MM.1S (cell line): ENCODE measurements at regions not wholly inside any gene's neighbourhood (a gene's known extent, or its start where the extent isn't known, plus 50 kb on each side); places are given as distances from the start of the nearest gene placed in this dataset.
"Not testable (repeated sequence)": the region's sequence is repeated elsewhere in the genome, so short reads cannot be mapped to it uniquely, and the experiment has no call there.

ENCODE experiments used
- DNase-seq: peaks from one replicate; pipeline ENCODE4 v3.0.0-alpha.2; 2015
- H2AFZ ChIP-seq: fragments of 300-600 bp; sonication (generic); 2 replicates; pipeline ENCODE4 v1.6.0; 2016; ENCODE audit warnings: antibody characterized with exemption, low read length
- H3F3A ChIP-seq: fragments of 300-600 bp; sonication (generic); 2 replicates; pipeline ENCODE4 v1.6.1; 2016; ENCODE audit warnings: mild to moderate bottlenecking, antibody characterized with exemption, low read length, moderate library complexity, mixed read lengths; ENCODE audit not compliant: insufficient read depth
- H3K27ac ChIP-seq: fragments of 300-600 bp; sonication (generic); 2 replicates; pipeline ENCODE4 v1.5.1; 2016; ENCODE audit warnings: mild to moderate bottlenecking, low read length
- H3K27me3 ChIP-seq: fragments of 300-600 bp; sonication (generic); replicated peaks from 2 replicates; pipeline ENCODE4 v1.6.0; 2016; ENCODE audit warnings: low read length; ENCODE audit not compliant: insufficient read depth
- H3K36me3 ChIP-seq: fragments of 300-600 bp; sonication (generic); replicated peaks from 2 replicates; pipeline ENCODE4 v1.6.1; 2016; ENCODE audit warnings: mild to moderate bottlenecking, low read length, mixed read lengths; ENCODE audit not compliant: insufficient read depth
- H3K4me1 ChIP-seq: fragments of 300-600 bp; sonication (generic); 2 replicates; pipeline ENCODE4 v1.6.1; 2016; ENCODE audit warnings: low read length, mixed read lengths
- H3K4me2 ChIP-seq: fragments of 300-600 bp; sonication (generic); 2 replicates; pipeline ENCODE4 v1.6.0; 2016; ENCODE audit warnings: low read depth, low read length
- H3K4me3 ChIP-seq: fragments of 300-600 bp; sonication (generic); 2 replicates; pipeline ENCODE4 v1.5.1; 2016; ENCODE audit warnings: low read length, mixed read lengths
- H3K79me2 ChIP-seq: fragments of 300-600 bp; sonication (generic); 2 replicates; pipeline ENCODE4 v1.6.1; 2016; ENCODE audit warnings: mixed run types, low read length, mixed read lengths
- H3K9ac ChIP-seq: fragments of 300-600 bp; sonication (generic); 2 replicates; pipeline ENCODE4 v1.6.1; 2016; ENCODE audit warnings: low read length, mixed read lengths
- H3K9me2 ChIP-seq: fragments of 300-600 bp; sonication (generic); replicated peaks from 2 replicates; pipeline ENCODE4 v1.6.1; 2016; ENCODE audit warnings: mild to moderate bottlenecking, low read length, mixed read lengths; ENCODE audit not compliant: insufficient read depth
- H3K9me3 ChIP-seq: fragments of 300-600 bp; sonication (generic); replicated peaks from 2 replicates; pipeline ENCODE4 v1.6.1; 2016; ENCODE audit warnings: mild to moderate bottlenecking, low read length, mixed read lengths; ENCODE audit not compliant: insufficient read depth
- H4K20me1 ChIP-seq: fragments of 300-600 bp; sonication (generic); 2 replicates; pipeline ENCODE4 v1.6.1; 2016; ENCODE audit warnings: mild to moderate bottlenecking, low read length, moderate library complexity, mixed read lengths; ENCODE audit not compliant: insufficient read depth
- CTCF ChIP-seq: fragments of 300-600 bp; sonication (generic); IDR thresholded peaks from 2 replicates; pipeline ENCODE4 v1.5.1; 2016; ENCODE audit warnings: antibody characterized with exemption, low read length, mixed read lengths
- EZH2 ChIP-seq: fragments of 300-600 bp; sonication (generic); optimal IDR thresholded peaks from 2 replicates; pipeline ENCODE3; 2017; ENCODE audit warnings: low read depth, mild to moderate bottlenecking, antibody characterized with exemption, low read length, mixed read lengths
- EZH2phosphoT487 ChIP-seq: fragments of 300-600 bp; sonication (generic); IDR thresholded peaks from 2 replicates; pipeline ENCODE4 v1.6.1; 2018; ENCODE audit warnings: antibody characterized with exemption, low read length

DNA sequence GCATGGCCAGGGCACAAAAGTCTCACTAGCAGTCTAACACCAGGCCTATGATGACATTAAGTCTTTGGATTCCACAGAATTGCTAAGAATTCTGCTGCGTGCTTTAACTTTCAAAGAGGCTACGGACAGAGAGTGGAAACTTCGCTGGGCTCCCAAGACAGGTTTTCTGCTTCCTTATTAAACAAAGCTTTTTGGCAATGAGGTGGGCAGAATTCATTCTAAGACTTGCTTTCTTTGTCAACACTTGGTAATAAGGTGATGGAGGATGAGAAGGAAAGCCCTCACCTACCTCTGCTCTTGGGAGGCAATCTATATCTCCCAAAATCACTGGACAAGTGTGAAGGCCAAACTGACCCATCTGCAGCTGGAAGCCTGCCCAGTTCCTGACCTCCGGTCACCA lies 231.9 kb downstream of the ATPSCKMT start:
- Histone ChIP-seq H3F3A (no peaks in the 10 kb centered on the region), H3K27ac (no peak overlapping the region), H4K20me1 (no peaks in the 10 kb centered on the region), H3K36me3 (no peaks in the 10 kb centered on the region), H3K9ac (no peak overlapping the region), H3K27me3 (no peaks in the 10 kb centered on the region), H3K4me2 (no peak overlapping the region), H3K9me2 (no peaks in the 10 kb centered on the region), H3K4me1 (no peaks in the 10 kb centered on the region), H2AFZ (no peak overlapping the region), H3K4me3 (no peak overlapping the region), H3K9me3 (no peaks in the 10 kb centered on the region), H3K79me2 (no peaks in the 10 kb centered on the region)
- TF ChIP-seq CTCF = no peak
- no peak for TF ChIP-seq EZH2phosphoT487
- no peak for TF ChIP-seq EZH2
- no peak for DNase-seq

DNA sequence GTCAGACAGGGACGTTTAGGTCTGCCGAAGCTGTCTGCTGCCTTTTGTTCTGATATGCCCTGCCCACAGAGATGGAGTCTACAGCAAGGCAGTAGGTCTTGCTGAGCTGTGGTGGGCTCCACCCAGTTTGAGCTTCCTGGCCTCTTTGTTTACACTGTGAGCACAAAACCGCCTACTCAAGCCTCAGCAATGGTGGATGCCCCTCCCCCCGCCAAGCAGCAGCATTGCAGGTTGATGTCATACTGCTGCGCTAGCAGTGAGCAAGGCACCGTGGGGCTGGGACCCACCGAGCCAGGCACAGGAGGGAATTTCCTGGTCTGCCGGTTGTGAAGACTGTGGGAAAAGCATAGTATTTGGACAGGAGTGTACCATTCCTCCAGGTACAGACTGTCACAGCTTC lies 233.1 kb downstream of the ATPSCKMT start:
- H3K9ac ChIP-seq, H2AFZ ChIP-seq, DNase-seq, H3K27me3 ChIP-seq, H3K4me3 ChIP-seq, H3K36me3 ChIP-seq, H3K9me2 ChIP-seq, H3K4me2 ChIP-seq, H3F3A ChIP-seq, H3K4me1 ChIP-seq, H4K20me1 ChIP-seq, H3K27ac ChIP-seq, H3K9me3 ChIP-seq, H3K79me2 ChIP-seq: not testable (repeated sequence)

DNA sequence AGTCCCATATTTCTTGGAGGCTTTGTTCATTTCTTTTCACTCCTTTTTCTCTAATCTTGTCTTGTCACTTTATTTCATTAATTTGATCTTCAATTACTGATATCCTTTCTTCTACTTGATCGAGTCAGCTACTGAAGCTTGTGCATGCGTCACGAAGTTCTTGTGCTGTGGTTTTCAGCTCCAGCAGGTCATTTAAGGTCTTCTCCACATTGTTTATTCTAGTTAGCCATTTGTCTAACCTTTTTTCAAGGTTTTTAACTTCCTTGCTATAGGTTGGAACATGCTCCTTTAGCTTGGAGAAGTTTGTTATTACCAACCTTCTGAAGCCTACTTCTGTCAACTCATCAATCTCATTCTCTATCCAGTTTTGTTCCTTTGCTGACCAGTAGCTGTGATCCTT lies 234.0 kb downstream of the ATPSCKMT start:
- H3K9ac ChIP-seq, H3K4me1 ChIP-seq, H3K79me2 ChIP-seq, DNase-seq, H3K9me2 ChIP-seq, H3K9me3 ChIP-seq, H3K4me2 ChIP-seq, H3K27ac ChIP-seq, H3F3A ChIP-seq, H3K4me3 ChIP-seq, H2AFZ ChIP-seq, H3K36me3 ChIP-seq, H3K27me3 ChIP-seq, H4K20me1 ChIP-seq: not testable (repeated sequence)

DNA sequence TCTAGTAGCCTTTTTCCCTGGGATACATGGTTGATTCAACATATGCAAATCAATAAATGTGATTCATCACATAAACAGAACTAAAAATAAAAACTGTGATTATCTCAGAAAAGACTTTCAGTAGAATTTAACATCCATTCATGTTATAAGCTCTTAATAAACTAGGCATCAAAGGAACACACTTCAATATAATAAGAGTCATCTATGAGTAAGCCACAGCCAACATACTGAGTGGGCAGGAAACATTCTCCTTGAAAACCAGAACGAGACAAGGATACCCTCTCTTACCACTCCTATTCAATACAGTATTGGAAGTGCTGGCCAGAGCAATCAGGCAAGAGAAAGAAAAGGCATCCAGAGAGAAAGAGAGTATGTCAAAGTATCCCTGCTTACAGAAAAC lies 239.9 kb downstream of the ATPSCKMT start:
- H3F3A ChIP-seq = no peaks in the 10 kb centered on the region
- no peak overlapping the region for H3K4me2 ChIP-seq
- no peak for DNase-seq
- H3K27ac ChIP-seq = no peak overlapping the region
- H3K36me3 ChIP-seq = no peaks in the 10 kb centered on the region
- H3K9me3 ChIP-seq = no peaks in the 10 kb centered on the region
- H3K4me3 ChIP-seq = no peak overlapping the region
- no peak overlapping the region for H3K9ac ChIP-seq
- no peaks in the 10 kb centered on the region for H3K27me3 ChIP-seq
- no peaks in the 10 kb centered on the region for H3K9me2 ChIP-seq
- no peaks in the 10 kb centered on the region for H3K4me1 ChIP-seq
- no peak overlapping the region for H2AFZ ChIP-seq
- H4K20me1 ChIP-seq = no peaks in the 10 kb centered on the region
- no peaks in the 10 kb centered on the region for H3K79me2 ChIP-seq
- TF ChIP-seq CTCF = no peak
- TF ChIP-seq EZH2 = no peak
- no peak for TF ChIP-seq EZH2phosphoT487
